ENCODE measurements at regions not wholly inside any gene's neighbourhood (a gene's known extent, or its start where the extent isn't known, plus 50 kb on each side); places are given as distances from the start of the nearest gene placed in this dataset.
"Not testable (repeated sequence)": the region's sequence is repeated elsewhere in the genome, so short reads cannot be mapped to it uniquely, and the experiment has no call there.

GRCh38 chr17:27368980-27369379 lies 75.1 kb downstream of the WSB1 start:
- 85% methylated on average over 4 of the region's 4 CpGs for WGBS (ENCODE audit: insufficient coverage)
- DNase-seq = no peak
- no peak for ATAC-seq
- no peaks in the 10 kb centered on the region for H3K36me3 ChIP-seq (ENCODE audit: control insufficient read depth, insufficient read depth, low read length)
- peaks cover 2 to 3% of the 10 kb centered on the region in 2 donors for H3K9me3 Mint-ChIP-seq
- H3K27ac ChIP-seq (ENCODE audit: low read length) = no peak overlapping the region
- no peak overlapping the region for H3K4me3 ChIP-seq (ENCODE audit: low read length)
- TF ChIP-seq, protein P1, sequence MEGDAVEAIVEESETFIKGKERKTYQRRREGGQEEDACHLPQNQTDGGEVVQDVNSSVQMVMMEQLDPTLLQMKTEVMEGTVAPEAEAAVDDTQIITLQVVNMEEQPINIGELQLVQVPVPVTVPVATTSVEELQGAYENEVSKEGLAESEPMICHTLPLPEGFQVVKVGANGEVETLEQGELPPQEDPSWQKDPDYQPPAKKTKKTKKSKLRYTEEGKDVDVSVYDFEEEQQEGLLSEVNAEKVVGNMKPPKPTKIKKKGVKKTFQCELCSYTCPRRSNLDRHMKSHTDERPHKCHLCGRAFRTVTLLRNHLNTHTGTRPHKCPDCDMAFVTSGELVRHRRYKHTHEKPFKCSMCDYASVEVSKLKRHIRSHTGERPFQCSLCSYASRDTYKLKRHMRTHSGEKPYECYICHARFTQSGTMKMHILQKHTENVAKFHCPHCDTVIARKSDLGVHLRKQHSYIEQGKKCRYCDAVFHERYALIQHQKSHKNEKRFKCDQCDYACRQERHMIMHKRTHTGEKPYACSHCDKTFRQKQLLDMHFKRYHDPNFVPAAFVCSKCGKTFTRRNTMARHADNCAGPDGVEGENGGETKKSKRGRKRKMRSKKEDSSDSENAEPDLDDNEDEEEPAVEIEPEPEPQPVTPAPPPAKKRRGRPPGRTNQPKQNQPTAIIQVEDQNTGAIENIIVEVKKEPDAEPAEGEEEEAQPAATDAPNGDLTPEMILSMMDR (IDR thresholded peaks at IDR 0.05) = no peak
- H3K4me3 Mint-ChIP-seq = no peak overlapping the region
- H3K27ac Mint-ChIP-seq = no peak overlapping the region
- H3K27me3 Mint-ChIP-seq (ENCODE audit: low read depth in 2 of 2) = peaks cover 15 to 17% of the 10 kb centered on the region in 2 donors
- no peaks in the 10 kb centered on the region for H3K9me3 ChIP-seq (ENCODE audit: control insufficient read depth, insufficient read depth, low read length)
- H3K27me3 ChIP-seq (ENCODE audit: control insufficient read depth, insufficient read depth, low read length) = no peaks in the 10 kb centered on the region
- no peaks in the 10 kb centered on the region for H3K4me1 Mint-ChIP-seq
- no peaks in the 10 kb centered on the region for H3K4me1 ChIP-seq (ENCODE audit: control insufficient read depth, insufficient read depth, low read length)
- no peaks in the 10 kb centered on the region for H3K36me3 Mint-ChIP-seq
- intact Hi-C loops (cut with micrococcal nuclease) = no loop called here

DNA sequence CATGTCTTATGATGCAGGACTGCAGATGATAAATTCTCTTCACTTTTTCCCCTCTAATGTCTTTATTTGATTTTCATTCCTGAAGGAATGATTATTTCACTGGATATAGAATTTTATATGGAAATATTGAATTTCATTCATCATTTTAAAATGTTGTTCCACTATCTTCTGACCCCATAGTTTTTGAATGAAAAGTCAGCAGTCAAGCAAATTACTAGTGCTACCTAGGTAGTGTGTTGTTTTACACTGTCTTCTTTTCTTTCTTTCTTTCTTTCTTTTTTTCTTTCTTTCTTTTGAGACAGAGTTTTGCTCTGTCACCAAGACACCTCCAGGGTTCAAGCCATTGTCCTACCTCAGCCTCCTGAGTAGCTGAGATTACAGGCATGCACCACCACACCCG lies 76.9 kb downstream of the WSB1 start:
- WGBS (ENCODE audit: insufficient coverage) = 100% methylated on average over 1 of the region's 1 CpG

DNA sequence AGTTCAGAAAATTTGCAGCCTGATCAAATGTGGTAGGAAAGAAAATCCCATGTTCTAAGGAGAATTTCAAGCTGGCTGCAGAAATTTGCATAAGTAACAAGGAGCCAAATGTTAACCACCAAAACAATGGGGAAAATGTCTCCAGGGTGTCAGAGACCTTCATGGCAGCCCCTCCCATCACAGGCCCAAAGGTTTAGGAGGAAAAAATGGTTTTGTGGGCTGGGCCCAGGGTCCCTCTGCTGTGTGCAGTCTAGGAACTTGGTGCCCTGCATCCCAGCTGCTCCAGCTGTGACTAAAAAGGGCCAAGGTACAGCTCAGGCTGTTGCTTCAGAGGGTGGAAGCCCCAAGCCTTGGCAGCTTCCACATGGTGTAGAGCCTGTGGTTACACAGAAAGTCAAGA lies 79.8 kb downstream of the WSB1 start:
- H3K27me3 Mint-ChIP-seq (ENCODE audit: low read depth in 2 of 2) = peaks cover 16 to 17% of the 10 kb centered on the region in 2 donors
- H3K36me3 Mint-ChIP-seq; H3K4me1 ChIP-seq (ENCODE audit: control insufficient read depth, insufficient read depth, low read length); H3K4me3 Mint-ChIP-seq; intact Hi-C loops (cut with micrococcal nuclease); H3K9me3 Mint-ChIP-seq; H3K27ac ChIP-seq (ENCODE audit: low read length); H3K4me1 Mint-ChIP-seq; H3K36me3 ChIP-seq (ENCODE audit: control insufficient read depth, insufficient read depth, low read length); H3K9me3 ChIP-seq (ENCODE audit: control insufficient read depth, insufficient read depth, low read length); H3K27ac Mint-ChIP-seq; DNase-seq; ATAC-seq; H3K27me3 ChIP-seq (ENCODE audit: control insufficient read depth, insufficient read depth, low read length); H3K4me3 ChIP-seq (ENCODE audit: low read length): not testable (repeated sequence)

More for the DNA sequence above, 76.9 kb downstream of the WSB1 start:
- peaks cover 2 to 3% of the 10 kb centered on the region in 2 donors for H3K9me3 Mint-ChIP-seq
- TF ChIP-seq, protein P1 (IDR thresholded peaks at IDR 0.05) = no peak
- H3K4me3 Mint-ChIP-seq = no peak overlapping the region
- ATAC-seq = no peak
- no peaks in the 10 kb centered on the region for H3K4me1 ChIP-seq (ENCODE audit: control insufficient read depth, insufficient read depth, low read length)
- no peaks in the 10 kb centered on the region for H3K9me3 ChIP-seq (ENCODE audit: control insufficient read depth, insufficient read depth, low read length)
- H3K27me3 Mint-ChIP-seq (ENCODE audit: low read depth in 2 of 2) = peaks cover 15 to 17% of the 10 kb centered on the region in 2 donors
- no peak overlapping the region for H3K27ac Mint-ChIP-seq
- H3K36me3 Mint-ChIP-seq = no peaks in the 10 kb centered on the region
- H3K36me3 ChIP-seq (ENCODE audit: control insufficient read depth, insufficient read depth, low read length) = no peaks in the 10 kb centered on the region
- H3K27ac ChIP-seq (ENCODE audit: low read length) = no peak overlapping the region
- H3K4me1 Mint-ChIP-seq = no peaks in the 10 kb centered on the region
- no peak for DNase-seq
- no peak overlapping the region for H3K4me3 ChIP-seq (ENCODE audit: low read length)
- H3K27me3 ChIP-seq (ENCODE audit: control insufficient read depth, insufficient read depth, low read length) = no peaks in the 10 kb centered on the region
- intact Hi-C loops (cut with micrococcal nuclease) = no loop called here

GRCh38 chr17:27376637-27377547 lies 79.4 kb upstream of the KSR1 start:
- Histone ChIP-seq H3K27me3 (ENCODE audit: control insufficient read depth, insufficient read depth, low read length) (no peaks in the 10 kb centered on the region), H3K4me1 (ENCODE audit: control insufficient read depth, insufficient read depth, low read length) (peaks cover 14% of the 10 kb centered on the region), H3K9me3 (ENCODE audit: control insufficient read depth, insufficient read depth, low read length) (no peaks in the 10 kb centered on the region), H3K36me3 (ENCODE audit: control insufficient read depth, insufficient read depth, low read length) (no peaks in the 10 kb centered on the region), H3K4me3 (ENCODE audit: low read length) (no peak overlapping the region), H3K27ac (ENCODE audit: low read length) (no peak overlapping the region)
- peaks cover 20 to 29% of the 10 kb centered on the region in 2 donors for H3K27me3 Mint-ChIP-seq (ENCODE audit: low read depth in 2 of 2)
- WGBS (ENCODE audit: insufficient coverage) = 82% methylated on average over 5 of the region's 5 CpGs
- no peak overlapping the region for H3K4me3 Mint-ChIP-seq
- H3K27ac Mint-ChIP-seq = no peak overlapping the region
- DNase-seq = no peak
- H3K9me3 Mint-ChIP-seq = peaks cover 0 to under 1% of the 10 kb centered on the region in 2 donors
- no peaks in the 10 kb centered on the region for H3K36me3 Mint-ChIP-seq
- peaks cover 0 to 6% of the 10 kb centered on the region in 2 donors for H3K4me1 Mint-ChIP-seq
- ATAC-seq = no peak
- intact Hi-C loops (cut with micrococcal nuclease) = no loop called here
- TF ChIP-seq, protein P1 (IDR thresholded peaks at IDR 0.05) = no peak

Data from natural killer cell (primary cell).